Stimulated activated naive CD8-positive, alpha-beta T cell treated with anti-CD3 and anti-CD28 coated beads, Interleukin-15, amount 100 ng/mL, for 72 hours (primary cell): ENCODE measurements at regions not wholly inside any gene's neighbourhood (a gene's known extent, or its start where the extent isn't known, plus 50 kb on each side); places are given as distances from the start of the nearest gene placed in this dataset.

ENCODE experiments used
- ATAC-seq: fragments of 150-1000 bp; cut with Tn5 transposase; 2 replicates; pipeline ENCODE4 v1.10.0; 2021; ENCODE audit warnings: mild to moderate bottlenecking, moderate library complexity
- DNase-seq, 2 donors: peaks; one replicate each; pipeline ENCODE4 v3.0.0; 2021 to 2022
- H3K27ac Mint-ChIP-seq, 2 donors: one replicate each; pipeline ENCODE4 v1.8.0; 2022; ENCODE audit warnings: mild to moderate bottlenecking in 2 of 2, mixed read lengths in 2 of 2, moderate library complexity in 2 of 2
- H3K27me3 Mint-ChIP-seq: one replicate; pipeline ENCODE4 v1.8.0; 2022; ENCODE audit warnings: mixed read lengths
- H3K4me1 Mint-ChIP-seq: one replicate; pipeline ENCODE4 v1.8.0; 2022; ENCODE audit warnings: mild to moderate bottlenecking, mixed read lengths
- H3K4me3 Mint-ChIP-seq, 2 donors: one replicate each; pipeline ENCODE4 v1.8.0; 2022; ENCODE audit warnings: mild to moderate bottlenecking in 2 of 2, mixed read lengths in 2 of 2, moderate library complexity in 1 of 2
- H3K9me3 Mint-ChIP-seq, 2 donors: one replicate each; pipeline ENCODE4 v1.8.0; 2022; ENCODE audit warnings: mixed read lengths in 2 of 2

GRCh38 chr6:142597836-142598235, 296.0 kb downstream of the ADGRG6 start:
- DNase-seq (no peak), ATAC-seq (no peak)
- Mint-ChIP-seq H3K9me3 (peaks cover 12% of the 10 kb centered on the region in 2 donors), H3K4me1 (no peaks in the 10 kb centered on the region), H3K4me3 (no peak overlapping the region), H3K27ac (no peak overlapping the region), H3K27me3 (peaks cover 16% of the 10 kb centered on the region)

GRCh38 chr6:142601427-142601826, 299.6 kb downstream of the ADGRG6 start:
- H3K9me3 Mint-ChIP-seq, result peaks cover 8 to 12% of the 10 kb centered on the region in 2 donors
- no peak overlapping the region for H3K27ac Mint-ChIP-seq
- ATAC-seq (no peak), DNase-seq (no peak)
- no peak overlapping the region for H3K4me3 Mint-ChIP-seq
- peaks cover 7% of the 10 kb centered on the region for H3K4me1 Mint-ChIP-seq
- H3K27me3 Mint-ChIP-seq, result peaks cover 16% of the 10 kb centered on the region

GRCh38 chr6:142602972-142603371, 301.2 kb downstream of the ADGRG6 start:
- ATAC-seq (no peak), DNase-seq (no peak)
- H3K4me3 Mint-ChIP-seq, result no peak overlapping the region
- peaks cover 8 to 13% of the 10 kb centered on the region in 2 donors for H3K9me3 Mint-ChIP-seq
- peaks cover 7% of the 10 kb centered on the region for H3K4me1 Mint-ChIP-seq
- peaks cover 7% of the 10 kb centered on the region for H3K27me3 Mint-ChIP-seq
- H3K27ac Mint-ChIP-seq, result no peak overlapping the region

- Mint-ChIP-seq H3K4me3 (peak overlapping the region; percentile 13 to 67), H3K9me3 (peaks cover 3 to 10% of the 10 kb centered on the region in 2 donors), H3K27me3 (peaks cover 2% of the 10 kb centered on the region), H3K27ac (peak overlapping the region in 1 of 2 donors; percentile 90), H3K4me1 (peaks cover 7% of the 10 kb centered on the region)
- peak; percentile 45 for ATAC-seq
- no peak for DNase-seq
Measured at GRCh38 chr6:142605922-142606485, 304.2 kb downstream of the ADGRG6 start.

- no peak overlapping the region for H3K27ac Mint-ChIP-seq
- H3K4me3 Mint-ChIP-seq, result no peak overlapping the region
- H3K4me1 Mint-ChIP-seq, result no peaks in the 10 kb centered on the region
- ATAC-seq (no peak), DNase-seq (no peak)
- H3K27me3 Mint-ChIP-seq, result no peaks in the 10 kb centered on the region
- H3K9me3 Mint-ChIP-seq, result peaks cover 3 to 11% of the 10 kb centered on the region in 2 donors
Measured at GRCh38 chr6:142612956-142613355, 311.1 kb downstream of the ADGRG6 start.

- no peak overlapping the region for H3K27ac Mint-ChIP-seq
- ATAC-seq (no peak), DNase-seq (no peak)
- H3K4me1 Mint-ChIP-seq, result no peaks in the 10 kb centered on the region
- H3K4me3 Mint-ChIP-seq, result no peak overlapping the region
- peaks cover 0 to 11% of the 10 kb centered on the region in 2 donors for H3K9me3 Mint-ChIP-seq
- H3K27me3 Mint-ChIP-seq, result no peaks in the 10 kb centered on the region
Measured at GRCh38 chr6:142613981-142614380, 312.2 kb downstream of the ADGRG6 start.

GRCh38 chr6:142617158-142617557, 315.4 kb downstream of the ADGRG6 start:
- Mint-ChIP-seq H3K4me1 (no peaks in the 10 kb centered on the region), H3K9me3 (peaks cover 0 to 2% of the 10 kb centered on the region in 2 donors)
- ATAC-seq, result no peak

GRCh38 chr6:142621822-142622221, 320.0 kb downstream of the ADGRG6 start:
- no peaks in the 10 kb centered on the region for H3K4me1 Mint-ChIP-seq
- no peak for DNase-seq
- H3K9me3 Mint-ChIP-seq, result no peaks in the 10 kb centered on the region
- no peaks in the 10 kb centered on the region for H3K27me3 Mint-ChIP-seq
- no peak for ATAC-seq
- no peak overlapping the region for H3K27ac Mint-ChIP-seq
- H3K4me3 Mint-ChIP-seq, result no peak overlapping the region

More at GRCh38 chr6:142617158-142617557, 315.4 kb downstream of the ADGRG6 start:
- no peaks in the 10 kb centered on the region for H3K27me3 Mint-ChIP-seq
- DNase-seq, result no peak
- H3K4me3 Mint-ChIP-seq, result no peak overlapping the region
- H3K27ac Mint-ChIP-seq, result no peak overlapping the region

- no peaks in the 10 kb centered on the region for H3K27me3 Mint-ChIP-seq
- ATAC-seq, result no peak
- H3K4me3 Mint-ChIP-seq, result no peak overlapping the region
- H3K9me3 Mint-ChIP-seq, result no peaks in the 10 kb centered on the region
- H3K4me1 Mint-ChIP-seq, result no peaks in the 10 kb centered on the region
- no peak for DNase-seq
- H3K27ac Mint-ChIP-seq, result no peak overlapping the region
Measured at GRCh38 chr6:142624978-142625715, 319.8 kb downstream of the HIVEP2 start.

GRCh38 chr6:142627474-142627873, 317.5 kb downstream of the HIVEP2 start:
- DNase-seq (no peak), ATAC-seq (no peak)
- Mint-ChIP-seq H3K27ac (no peak overlapping the region), H3K4me1 (no peaks in the 10 kb centered on the region), H3K4me3 (no peak overlapping the region), H3K9me3 (no peaks in the 10 kb centered on the region), H3K27me3 (no peaks in the 10 kb centered on the region)

GRCh38 chr6:142631517-142632385, 313.2 kb downstream of the HIVEP2 start:
- peak; percentile 46 for ATAC-seq
- no peaks in the 10 kb centered on the region for H3K27me3 Mint-ChIP-seq
- H3K4me3 Mint-ChIP-seq, result no peak overlapping the region
- H3K4me1 Mint-ChIP-seq, result peaks cover 7% of the 10 kb centered on the region
- no peak for DNase-seq
- no peaks in the 10 kb centered on the region for H3K9me3 Mint-ChIP-seq
- H3K27ac Mint-ChIP-seq, result no peak overlapping the region

GRCh38 chr6:142633317-142633716, 311.7 kb downstream of the HIVEP2 start:
- H3K27ac Mint-ChIP-seq, result no peak overlapping the region
- no peak for DNase-seq
- H3K4me3 Mint-ChIP-seq, result no peak overlapping the region
- H3K27me3 Mint-ChIP-seq, result no peaks in the 10 kb centered on the region
- H3K4me1 Mint-ChIP-seq, result peaks cover 7% of the 10 kb centered on the region
- ATAC-seq, result no peak
- no peaks in the 10 kb centered on the region for H3K9me3 Mint-ChIP-seq

- no peak overlapping the region for H3K27ac Mint-ChIP-seq
- DNase-seq (no peak), ATAC-seq (peak; percentile 50)
- H3K27me3 Mint-ChIP-seq, result no peaks in the 10 kb centered on the region
- H3K4me1 Mint-ChIP-seq, result peaks cover 7% of the 10 kb centered on the region
- H3K9me3 Mint-ChIP-seq, result no peaks in the 10 kb centered on the region
- no peak overlapping the region for H3K4me3 Mint-ChIP-seq
Measured at GRCh38 chr6:142635130-142635529, 309.8 kb downstream of the HIVEP2 start.

GRCh38 chr6:142637624-142638351, 307.2 kb downstream of the HIVEP2 start:
- DNase-seq (no peak), ATAC-seq (no peak)
- H3K27me3 Mint-ChIP-seq, result no peaks in the 10 kb centered on the region
- no peaks in the 10 kb centered on the region for H3K9me3 Mint-ChIP-seq
- no peak overlapping the region for H3K4me3 Mint-ChIP-seq
- peaks cover 7% of the 10 kb centered on the region for H3K4me1 Mint-ChIP-seq
- H3K27ac Mint-ChIP-seq, result no peak overlapping the region

- H3K4me3 Mint-ChIP-seq, result no peak overlapping the region
- no peak overlapping the region for H3K27ac Mint-ChIP-seq
- H3K9me3 Mint-ChIP-seq, result no peaks in the 10 kb centered on the region
- H3K4me1 Mint-ChIP-seq, result no peaks in the 10 kb centered on the region
- no peak for ATAC-seq
- peaks cover 4% of the 10 kb centered on the region for H3K27me3 Mint-ChIP-seq
- DNase-seq, result no peak
Measured at GRCh38 chr6:142642651-142643050, 302.3 kb downstream of the HIVEP2 start.
